Mammary epithelial cell (primary cell): ENCODE measurements at regions not wholly inside any gene's neighbourhood (a gene's known extent, or its start where the extent isn't known, plus 50 kb on each side); places are given as distances from the start of the nearest gene placed in this dataset.

Source experiments
- CTCF ChIP-seq, 2 donors: IDR thresholded peaks in 1 of 2; conservative IDR thresholded peaks in 1 of 2; 2 replicates each; pipeline ENCODE4 v1.5.1; 2011 to 2012; ENCODE audit warnings: inconsistent platforms in 2 of 2, low read length in 2 of 2, mild to moderate bottlenecking in 2 of 2, control low read depth in 1 of 2, low read depth in 1 of 2; ENCODE audit not compliant: insufficient read depth in 1 of 2; ENCODE audit errors: extremely low read depth in 1 of 2
- EZH2 ChIP-seq: IDR thresholded peaks from 2 replicates; pipeline ENCODE4 v1.6.1; 2012; ENCODE audit warnings: low read length, inconsistent platforms, borderline replicate concordance

- no peak for TF ChIP-seq CTCF (conservative IDR thresholded peaks at IDR 0.05 in 1 of 2, IDR thresholded peaks at IDR 0.05 in 1 of 2; ENCODE audit: extremely low read depth in 1 of 2, insufficient read depth in 1 of 2, low read depth in 1 of 2, low read length in 2 of 2)
- no peak for TF ChIP-seq EZH2
These were observed 642.8 kb downstream of the USP25 start for GRCh38 chr21:16372586-16372985.
